Caco-2 (cell line): ENCODE measurements at regions not wholly inside any gene's neighbourhood (a gene's known extent, or its start where the extent isn't known, plus 50 kb on each side); places are given as distances from the start of the nearest gene placed in this dataset.

Experiments used
- BruUV-seq: library from RNA; stranded (reverse); fragments of 400-500 nt; replicated peaks from 2 replicates; lab custom pipeline; 2021; lab: Mats Ljungman, UMichigan
- CTCF ChIA-PET: fragments of 300-600 bp; sonication (Branson Sonifier 250); formaldehyde crosslinking; loops from one replicate; lab custom pipeline; 2022; ENCODE audit warnings: antibody characterized with exemption; lab: Charles Lee
- POLR2A ChIA-PET: fragments of 300-600 bp; sonication (Branson Sonifier 250); formaldehyde crosslinking; loops from one replicate; lab custom pipeline; 2022; ENCODE audit warnings: antibody characterized with exemption; lab: Charles Lee
- DNase-seq, 2 experiments: peaks; one replicate each; pipeline versions ENCODE4 v3.0.0 to v3.0.0-alpha.2; 2020 to 2022
- H3K27me3 ChIP-seq: replicated peaks from 2 replicates; pipeline ENCODE4 v1.6.0; 2011; ENCODE audit warnings: low read length; ENCODE audit not compliant: control insufficient read depth, insufficient read depth
- H3K36me3 ChIP-seq: 2 replicates; pipeline ENCODE4 v1.5.1; 2011; ENCODE audit warnings: low read length; ENCODE audit not compliant: control insufficient read depth, insufficient read depth
- H3K4me1 ChIP-seq: fragments of 250-450 bp; sonication (Bioruptor Pico); 2 replicates; pipeline ENCODE4 v1.5.1; 2020; ENCODE audit warnings: mild to moderate bottlenecking
- H3K4me3 ChIP-seq: 2 replicates; pipeline ENCODE4 v1.5.1; 2011; ENCODE audit warnings: low read depth, mild to moderate bottlenecking, control low read depth, low read length
- H3K9me3 ChIP-seq: fragments of 250-450 bp; sonication (Bioruptor Pico); 2 replicates; pipeline ENCODE4 v1.5.1; 2020; ENCODE audit warnings: mild to moderate bottlenecking, moderate library complexity
- H3K27ac Mint-ChIP-seq: one replicate; pipeline ENCODE4 v1.8.0; 2022; ENCODE audit warnings: mixed read lengths; ENCODE audit not compliant: unreplicated experiment
- H3K27me3 Mint-ChIP-seq: one replicate; pipeline ENCODE4 v1.8.0; 2022; ENCODE audit warnings: mixed read lengths; ENCODE audit not compliant: insufficient read depth, unreplicated experiment
- H3K36me3 Mint-ChIP-seq: one replicate; pipeline ENCODE4 v1.8.0; 2022; ENCODE audit warnings: mild to moderate bottlenecking, mixed read lengths; ENCODE audit not compliant: insufficient read depth, unreplicated experiment
- H3K4me1 Mint-ChIP-seq: one replicate; pipeline ENCODE4 v1.8.0; 2022; ENCODE audit warnings: low read depth, mixed read lengths; ENCODE audit not compliant: unreplicated experiment
- H3K4me3 Mint-ChIP-seq: one replicate; pipeline ENCODE4 v1.8.0; 2022; ENCODE audit warnings: mild to moderate bottlenecking, moderate library complexity, mixed read lengths; ENCODE audit not compliant: unreplicated experiment
- H3K9me3 Mint-ChIP-seq: one replicate; pipeline ENCODE4 v1.8.0; 2022; ENCODE audit warnings: mixed read lengths; ENCODE audit not compliant: unreplicated experiment
- CTCF ChIP-seq, 2 experiments: fragments of 200-600 bp in 1 of 2; IDR thresholded peaks; 1 replicate in 1 of 2; 2 replicates in 1 of 2; pipeline versions ENCODE4 v1.5.1 to v1.8.0; 2011 to 2022; ENCODE audit warnings: antibody characterized with exemption in 1 of 2, control low read depth in 1 of 2, inconsistent platforms in 1 of 2, low read depth in 1 of 2, low read length in 1 of 2, mild to moderate bottlenecking in 1 of 2, moderate library complexity in 1 of 2; ENCODE audit not compliant: insufficient read depth in 1 of 2, severe bottlenecking in 1 of 2, unreplicated experiment in 1 of 2
- intact Hi-C: fragments of 100-400 bp; cut with micrococcal nuclease; formaldehyde crosslinking; loops from one replicate; pipeline ENCODE4 v1.10.0; 2022; ENCODE audit not compliant: unreplicated experiment

DNA sequence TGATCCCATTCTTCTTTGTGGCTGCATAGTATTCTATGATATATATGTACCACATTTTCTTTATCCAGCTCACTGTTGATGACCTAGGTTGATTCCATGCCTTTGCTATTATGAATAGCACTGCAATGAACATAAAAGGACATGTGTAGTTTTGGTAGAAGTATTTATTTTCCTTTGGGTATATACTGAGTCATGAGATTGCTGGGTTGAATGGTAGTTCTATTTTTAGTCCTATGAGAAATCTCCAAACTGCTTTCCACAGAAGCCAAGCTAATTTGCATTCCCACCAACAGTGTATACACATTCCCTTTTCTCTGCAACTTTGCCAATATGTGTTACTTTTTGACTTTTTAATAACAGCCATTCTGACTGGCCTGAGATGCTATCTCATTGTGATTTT lies 278.3 kb downstream of the PCDH18 start:
- DNase-seq = no peak
- H3K4me3 Mint-ChIP-seq = no peak overlapping the region
- no peak overlapping the region for H3K4me3 ChIP-seq
- H3K4me1 ChIP-seq = no peaks in the 10 kb centered on the region
- H3K27ac Mint-ChIP-seq = no peak overlapping the region
- no peaks in the 10 kb centered on the region for H3K9me3 ChIP-seq
- no peaks in the 10 kb centered on the region for H3K27me3 Mint-ChIP-seq
- ChIA-PET CTCF (no interaction called here), POLR2A (no interaction called here)
- BruUV-seq = no TSS peak
- no peaks in the 10 kb centered on the region for H3K9me3 Mint-ChIP-seq
- H3K4me1 Mint-ChIP-seq = no peaks in the 10 kb centered on the region
- H3K27me3 ChIP-seq = no peaks in the 10 kb centered on the region
- intact Hi-C loops = no loop called here
- no peaks in the 10 kb centered on the region for H3K36me3 Mint-ChIP-seq
- no peak for TF ChIP-seq CTCF (IDR thresholded peaks at IDR 0.05; ENCODE audit: insufficient read depth in 1 of 2, low read depth in 1 of 2, low read length in 1 of 2, severe bottlenecking in 1 of 2, unreplicated experiment in 1 of 2)
- H3K36me3 ChIP-seq = no peaks in the 10 kb centered on the region

DNA sequence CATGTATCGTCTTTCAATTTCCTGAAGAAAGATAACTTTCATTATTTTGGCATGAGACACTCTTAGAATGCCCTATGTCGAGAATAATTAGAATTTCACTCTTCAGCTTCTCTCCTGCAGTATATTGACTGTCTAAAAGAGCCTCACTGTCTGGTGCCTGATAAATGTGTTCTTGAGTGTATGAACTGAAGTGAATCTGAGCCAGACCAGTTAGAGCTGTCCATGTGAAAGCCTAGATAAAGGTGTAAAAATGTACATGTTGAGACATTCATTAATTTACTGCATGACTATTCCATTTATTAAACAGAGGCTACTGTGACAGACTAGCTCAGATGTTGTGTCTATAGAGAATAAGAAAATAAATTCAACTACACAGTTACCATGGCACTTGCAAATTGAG lies 283.2 kb downstream of the PCDH18 start:
- H3K4me3 ChIP-seq = no peak overlapping the region
- Mint-ChIP-seq H3K27me3 (no peaks in the 10 kb centered on the region), H3K9me3 (no peaks in the 10 kb centered on the region), H3K4me1 (no peaks in the 10 kb centered on the region), H3K27ac (no peak overlapping the region), H3K36me3 (no peaks in the 10 kb centered on the region), H3K4me3 (no peak overlapping the region)
- no peaks in the 10 kb centered on the region for H3K4me1 ChIP-seq
- DNase-seq = no peak
- ChIA-PET CTCF (no interaction called here), POLR2A (no interaction called here)
- no peaks in the 10 kb centered on the region for H3K9me3 ChIP-seq
- TF ChIP-seq CTCF (IDR thresholded peaks at IDR 0.05; ENCODE audit: insufficient read depth in 1 of 2, low read depth in 1 of 2, low read length in 1 of 2, severe bottlenecking in 1 of 2, unreplicated experiment in 1 of 2) = no peak
- BruUV-seq = no TSS peak
- intact Hi-C loops = no loop called here
- H3K36me3 ChIP-seq = no peaks in the 10 kb centered on the region
- no peaks in the 10 kb centered on the region for H3K27me3 ChIP-seq

- no peak for TF ChIP-seq CTCF (IDR thresholded peaks at IDR 0.05; ENCODE audit: insufficient read depth in 1 of 2, low read depth in 1 of 2, low read length in 1 of 2, severe bottlenecking in 1 of 2, unreplicated experiment in 1 of 2)
- CTCF ChIA-PET = no interaction called here
- Mint-ChIP-seq H3K4me3 (no peak overlapping the region), H3K27ac (no peak overlapping the region), H3K4me1 (no peaks in the 10 kb centered on the region), H3K27me3 (no peaks in the 10 kb centered on the region), H3K36me3 (no peaks in the 10 kb centered on the region), H3K9me3 (no peaks in the 10 kb centered on the region)
- Histone ChIP-seq H3K9me3 (no peaks in the 10 kb centered on the region), H3K4me1 (no peaks in the 10 kb centered on the region), H3K27me3 (no peaks in the 10 kb centered on the region), H3K4me3 (no peak overlapping the region), H3K36me3 (no peaks in the 10 kb centered on the region)
- BruUV-seq = no TSS peak
- no peak for DNase-seq
- intact Hi-C loops = no loop called here
- POLR2A ChIA-PET = no interaction called here
Measured at GRCh38 chr4:137238456-137239162, 293.7 kb downstream of the PCDH18 start.
